Pancreas (tissue), 10 donors: ENCODE measurements at regions not wholly inside any gene's neighbourhood (a gene's known extent, or its start where the extent isn't known, plus 50 kb on each side); places are given as distances from the start of the nearest gene placed in this dataset.
A peak's percentile ranks its signal among the peaks of the same experiment; 100 is the strongest.

Experiments
- ATAC-seq, 4 donors: fragments of 200-7000 bp; cut with Tn5 transposase; one replicate each; pipeline versions ENCODE4 v1.8.0 to v1.9.1; 2020; ENCODE audit warnings: mild to moderate bottlenecking in 4 of 4, moderate library complexity in 4 of 4
- DNase-seq, 6 donors: peaks; one replicate each; pipeline ENCODE4 v3.0.0-alpha.2; 2020
- FAIRE-seq: peaks from 2 replicates; lab custom pipeline; 2012; peaks lifted over from hg19 to GRCh38; lab: Jason Lieb, UNC
- H3K27ac ChIP-seq, 4 donors: fragments of 200-600 bp; sonication (generic); 1 replicate in 3 of 4; 2 replicates in 1 of 4; pipeline versions ENCODE4 v1.5.0 to v1.8.0; 2020
- H3K27me3 ChIP-seq, 4 donors: fragments of 200-600 bp; one replicate each; pipeline ENCODE4 v1.8.0; 2021
- H3K36me3 ChIP-seq, 3 donors: fragments of 200-600 bp; sonication (generic) in 1 of 3; one replicate each; pipeline versions ENCODE4 v1.5.0 to v1.8.0; 2020 to 2021
- H3K4me1 ChIP-seq, 3 donors: fragments of 200-600 bp; one replicate each; pipeline ENCODE4 v1.8.0; 2021
- H3K4me3 ChIP-seq, 4 donors: fragments of 200-600 bp; sonication (generic) in 2 of 4; one replicate each; pipeline versions ENCODE4 v1.5.0 to v1.8.0; 2020 to 2021
- H3K9me3 ChIP-seq, 4 donors: fragments of 200-600 bp; one replicate each; pipeline ENCODE4 v1.8.0; 2021
- WGBS, 2 donors: extraction: QIAGEN DNeasy Blood & Tissue Kit; methylation state at CpG; one replicate each; pipeline ENCODE4 v1.1.7; 2013; 5-methylcytosine and 5-hydroxymethylcytosine counted together
- intact Hi-C, 3 donors: fragments of 100-400 bp; cut with DNase I; formaldehyde crosslinking; loops; one replicate each; pipeline versions ENCODE4 v1.11.1 to v1.14.2; 2022
- TF ChIP-seq, protein P1 (sequence below), 4 donors: fragments of 200-600 bp; sonication (generic) in 3 of 4; IDR thresholded peaks; one replicate each; pipeline versions ENCODE4 v1.5.0 to v1.8.0; 2021; ENCODE audit warnings: antibody characterized with exemption in 4 of 4
- donor health status: healthy with polysubstance abuse.
- donor health status: DM: no; HTN: no; CAD: no; lungs with moderate emphysema.
- donor health status: DM: no; HTN: no; CAD: no.
- donor health status: control.
- donor health status: control.
- donor health status: Bipolar disorder and iron deficiency.
- donor health status: DM: yes; HTN: yes; CAD: no.
- donor health status: DM: no; HTN: no; CAD: no.
- donor health status: DM: no; HTN: no; CAD: no.
- donor health status: DM: yes; HTN: yes; CAD: no.

- ATAC-seq (no peak), DNase-seq (peak in 1 of 6 donors; percentile 28), FAIRE-seq (no peak)
- Histone ChIP-seq H3K27ac (no peak overlapping the region), H3K4me1 (no peaks in the 10 kb centered on the region), H3K36me3 (no peaks in the 10 kb centered on the region), H3K9me3 (no peaks in the 10 kb centered on the region), H3K27me3 (no peaks in the 10 kb centered on the region), H3K4me3 (no peak overlapping the region)
- 56 to 71% methylated on average over 10 of the region's 10 CpGs for WGBS, 2 donors
- TF ChIP-seq, protein P1, sequence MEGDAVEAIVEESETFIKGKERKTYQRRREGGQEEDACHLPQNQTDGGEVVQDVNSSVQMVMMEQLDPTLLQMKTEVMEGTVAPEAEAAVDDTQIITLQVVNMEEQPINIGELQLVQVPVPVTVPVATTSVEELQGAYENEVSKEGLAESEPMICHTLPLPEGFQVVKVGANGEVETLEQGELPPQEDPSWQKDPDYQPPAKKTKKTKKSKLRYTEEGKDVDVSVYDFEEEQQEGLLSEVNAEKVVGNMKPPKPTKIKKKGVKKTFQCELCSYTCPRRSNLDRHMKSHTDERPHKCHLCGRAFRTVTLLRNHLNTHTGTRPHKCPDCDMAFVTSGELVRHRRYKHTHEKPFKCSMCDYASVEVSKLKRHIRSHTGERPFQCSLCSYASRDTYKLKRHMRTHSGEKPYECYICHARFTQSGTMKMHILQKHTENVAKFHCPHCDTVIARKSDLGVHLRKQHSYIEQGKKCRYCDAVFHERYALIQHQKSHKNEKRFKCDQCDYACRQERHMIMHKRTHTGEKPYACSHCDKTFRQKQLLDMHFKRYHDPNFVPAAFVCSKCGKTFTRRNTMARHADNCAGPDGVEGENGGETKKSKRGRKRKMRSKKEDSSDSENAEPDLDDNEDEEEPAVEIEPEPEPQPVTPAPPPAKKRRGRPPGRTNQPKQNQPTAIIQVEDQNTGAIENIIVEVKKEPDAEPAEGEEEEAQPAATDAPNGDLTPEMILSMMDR (IDR thresholded peaks at IDR 0.05) = no peak
- intact Hi-C loops = no loop called here
These were observed 70.6 kb upstream of the OLFM1 start for GRCh38 chr9:135016876-135017275.

DNA sequence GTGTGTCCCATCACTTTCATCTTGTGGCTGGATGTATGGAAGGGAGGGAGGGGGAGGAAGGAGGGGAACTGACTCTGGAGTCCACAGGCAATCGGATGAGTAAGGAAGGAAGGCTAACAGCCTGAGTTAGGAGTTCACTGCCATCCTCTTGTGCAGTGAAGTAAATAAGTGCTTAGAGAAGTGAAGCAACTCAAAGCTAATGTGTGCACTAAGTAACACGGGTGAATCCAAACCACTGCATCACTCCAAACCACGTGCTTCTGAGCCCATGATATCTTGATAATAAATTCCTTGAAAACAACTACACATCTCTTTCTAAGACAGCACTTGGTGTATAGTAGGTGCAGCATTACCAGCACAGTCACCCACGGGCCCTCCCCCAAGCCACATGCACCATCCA lies 69.6 kb upstream of the OLFM1 start:
- ATAC-seq = no peak
- TF ChIP-seq, protein P1 (IDR thresholded peaks at IDR 0.05) = no peak
- no peak for DNase-seq
- H3K27me3 ChIP-seq = no peaks in the 10 kb centered on the region
- no peak for FAIRE-seq
- no peaks in the 10 kb centered on the region for H3K36me3 ChIP-seq
- no peak overlapping the region for H3K27ac ChIP-seq
- intact Hi-C loops = no loop called here
- no peak overlapping the region for H3K4me3 ChIP-seq
- no peaks in the 10 kb centered on the region for H3K9me3 ChIP-seq
- WGBS, 2 donors = 38 to 40% methylated on average over 4 of the region's 4 CpGs
- H3K4me1 ChIP-seq = no peaks in the 10 kb centered on the region

GRCh38 chr9:135018306-135018915 lies 69.1 kb upstream of the OLFM1 start:
- 52 to 65% methylated on average over 13 of the region's 13 CpGs for WGBS, 2 donors
- Histone ChIP-seq H3K4me3 (no peak overlapping the region), H3K4me1 (no peaks in the 10 kb centered on the region), H3K9me3 (no peaks in the 10 kb centered on the region), H3K36me3 (no peaks in the 10 kb centered on the region), H3K27ac (no peak overlapping the region), H3K27me3 (no peaks in the 10 kb centered on the region)
- intact Hi-C loops = no loop called here
- no peak for ATAC-seq
- TF ChIP-seq, protein P1 (IDR thresholded peaks at IDR 0.05) = no peak
- FAIRE-seq = no peak
- peak in 1 of 6 donors; percentile 33 for DNase-seq

GRCh38 chr9:135019224-135019623 lies 68.2 kb upstream of the OLFM1 start:
- Histone ChIP-seq H3K9me3 (no peaks in the 10 kb centered on the region), H3K27me3 (no peaks in the 10 kb centered on the region), H3K27ac (no peak overlapping the region), H3K4me1 (no peaks in the 10 kb centered on the region), H3K4me3 (no peak overlapping the region), H3K36me3 (no peaks in the 10 kb centered on the region)
- DNase-seq = peak in 1 of 6 donors; percentile 39
- FAIRE-seq = no peak
- WGBS, 2 donors = 55 to 67% methylated on average over 5 of the region's 5 CpGs
- intact Hi-C loops = no loop called here
- TF ChIP-seq, protein P1 (IDR thresholded peaks at IDR 0.05) = no peak
- no peak for ATAC-seq
